HG03432 (cell line): ENCODE measurements at regions not wholly inside any gene's neighbourhood (a gene's known extent, or its start where the extent isn't known, plus 50 kb on each side); places are given as distances from the start of the nearest gene placed in this dataset.

Source experiments
- ATAC-seq: cut with Tn5 transposase; IDR thresholded peaks from one replicate; pipeline ENCODE4 v1.9.1; 2021; ENCODE audit warnings: mild to moderate bottlenecking, moderate library complexity; ENCODE audit not compliant: unreplicated experiment

DNA sequence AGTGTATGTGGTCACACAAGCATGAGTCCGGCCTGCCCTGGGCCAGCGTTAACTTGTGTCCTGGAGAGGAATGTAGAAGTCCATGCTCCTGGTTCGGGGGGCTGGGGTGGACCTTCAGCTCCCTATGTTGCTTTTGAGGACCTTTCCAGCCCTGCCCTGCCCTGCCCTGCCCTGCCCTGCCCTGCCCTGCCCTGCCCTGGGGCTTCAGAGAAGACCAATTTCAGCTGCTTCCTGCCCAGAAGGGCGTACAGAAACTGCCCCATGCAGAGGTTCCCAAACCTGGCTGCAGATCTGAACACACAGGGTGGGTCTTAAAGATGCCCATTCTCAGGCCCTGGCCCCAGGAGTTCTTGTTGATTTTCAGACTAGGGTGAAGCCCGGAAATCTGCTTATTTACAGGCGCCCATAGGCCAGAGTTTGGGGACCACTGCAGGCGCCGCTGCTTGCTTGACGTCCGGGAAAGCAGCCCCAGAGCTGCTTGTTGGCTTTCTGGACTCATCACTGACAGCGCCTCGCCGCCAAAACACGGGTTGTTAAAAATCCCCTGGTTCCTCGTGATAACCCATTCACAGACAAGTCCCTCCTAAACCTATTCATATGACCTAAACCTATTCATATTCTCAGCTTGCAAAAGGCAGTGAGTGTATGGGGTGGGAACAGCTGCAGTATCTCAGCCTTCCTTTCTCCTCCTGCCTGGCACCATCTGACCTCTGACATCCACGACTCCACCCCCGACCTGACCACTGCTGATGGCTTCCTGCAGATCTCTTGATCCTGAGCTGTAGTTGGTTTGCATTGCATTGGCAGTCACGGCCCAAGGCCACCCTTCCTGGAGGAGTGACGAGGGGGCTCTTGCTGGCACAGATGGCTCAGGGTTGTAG is 198.3 kb downstream of the GLI2 start:
- no peak for ATAC-seq

DNA sequence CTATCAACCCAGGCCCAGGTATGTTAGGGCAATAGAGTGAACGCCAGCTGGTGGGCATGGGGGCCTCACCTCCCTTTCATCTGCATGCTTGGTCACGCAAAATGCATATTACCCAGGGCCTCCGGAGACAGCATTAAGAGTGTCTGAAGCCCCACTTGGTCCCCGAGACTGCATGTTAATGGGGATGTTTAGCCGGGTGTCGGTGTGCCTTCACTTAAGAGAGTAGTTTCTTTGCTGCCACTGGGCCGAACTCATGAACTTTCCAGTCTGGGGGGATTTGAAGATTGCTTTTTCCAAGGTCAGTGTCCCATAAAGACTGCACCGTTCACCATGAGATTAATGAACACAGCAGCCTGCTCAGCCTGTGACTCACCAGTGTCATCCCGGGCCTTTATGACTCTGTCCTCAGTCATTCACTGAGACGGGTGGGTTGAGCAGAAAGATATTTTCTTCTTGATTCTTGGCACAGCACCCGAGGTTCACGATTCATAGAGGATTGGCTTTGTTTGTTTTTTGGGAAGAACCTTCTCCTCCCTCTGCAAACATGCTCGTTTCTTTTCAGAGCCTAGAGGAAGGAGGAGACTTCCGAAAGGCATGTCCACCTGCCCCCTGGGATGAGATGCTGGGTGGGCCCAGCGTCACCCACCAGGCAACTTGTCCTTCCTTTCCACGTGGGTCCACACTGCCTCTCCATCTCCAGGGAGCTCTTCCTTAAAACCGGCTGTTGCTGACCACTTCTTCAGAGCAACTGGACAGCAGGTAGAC is 199.1 kb downstream of the GLI2 start:
- ATAC-seq = no peak

DNA sequence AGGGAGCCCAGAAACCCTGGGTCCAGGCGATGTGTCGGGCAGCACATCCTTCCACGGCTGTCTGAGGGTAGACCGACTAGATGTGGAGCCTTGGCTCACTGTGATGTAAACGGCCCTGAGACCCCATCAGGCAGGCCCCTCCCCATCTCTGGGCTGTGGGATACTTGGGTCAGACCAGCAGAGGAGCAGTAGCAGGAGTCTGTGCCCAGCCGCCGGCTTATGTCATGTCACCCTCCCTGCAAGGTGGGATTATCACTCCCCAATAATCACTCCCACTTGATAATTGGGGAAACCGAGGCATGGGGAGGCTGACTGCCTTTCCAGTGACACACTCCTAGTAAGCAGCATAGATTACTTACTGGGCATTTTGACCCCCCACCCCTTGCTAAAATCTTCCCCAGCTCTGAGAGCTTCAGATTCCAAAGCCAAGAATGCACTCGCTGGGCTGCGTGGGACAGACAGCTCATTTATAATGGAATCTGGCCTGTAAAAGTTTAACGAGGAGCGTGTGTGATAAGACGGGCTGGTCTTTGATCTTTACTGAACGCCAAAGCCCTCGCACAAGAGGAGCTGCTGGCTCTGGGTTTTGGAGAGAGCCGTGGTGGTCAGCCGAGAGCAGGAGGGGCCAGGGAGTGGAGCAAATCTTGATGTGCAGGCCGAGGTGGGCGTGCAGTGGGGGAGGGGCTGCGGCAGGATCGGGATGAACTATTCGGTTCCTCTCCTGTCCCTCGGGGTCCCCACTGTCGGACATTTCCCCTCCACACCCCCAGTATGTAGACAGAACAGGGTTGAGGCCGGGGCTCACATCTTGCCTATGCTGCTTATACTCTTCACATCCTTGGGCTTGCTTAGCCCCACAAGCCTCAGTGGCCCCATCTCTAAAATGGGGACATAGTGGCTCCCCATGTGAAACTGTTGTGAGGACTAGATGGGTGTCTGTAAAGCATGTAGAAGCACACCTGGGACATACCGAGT is 200.0 kb downstream of the GLI2 start:
- ATAC-seq = no peak

DNA sequence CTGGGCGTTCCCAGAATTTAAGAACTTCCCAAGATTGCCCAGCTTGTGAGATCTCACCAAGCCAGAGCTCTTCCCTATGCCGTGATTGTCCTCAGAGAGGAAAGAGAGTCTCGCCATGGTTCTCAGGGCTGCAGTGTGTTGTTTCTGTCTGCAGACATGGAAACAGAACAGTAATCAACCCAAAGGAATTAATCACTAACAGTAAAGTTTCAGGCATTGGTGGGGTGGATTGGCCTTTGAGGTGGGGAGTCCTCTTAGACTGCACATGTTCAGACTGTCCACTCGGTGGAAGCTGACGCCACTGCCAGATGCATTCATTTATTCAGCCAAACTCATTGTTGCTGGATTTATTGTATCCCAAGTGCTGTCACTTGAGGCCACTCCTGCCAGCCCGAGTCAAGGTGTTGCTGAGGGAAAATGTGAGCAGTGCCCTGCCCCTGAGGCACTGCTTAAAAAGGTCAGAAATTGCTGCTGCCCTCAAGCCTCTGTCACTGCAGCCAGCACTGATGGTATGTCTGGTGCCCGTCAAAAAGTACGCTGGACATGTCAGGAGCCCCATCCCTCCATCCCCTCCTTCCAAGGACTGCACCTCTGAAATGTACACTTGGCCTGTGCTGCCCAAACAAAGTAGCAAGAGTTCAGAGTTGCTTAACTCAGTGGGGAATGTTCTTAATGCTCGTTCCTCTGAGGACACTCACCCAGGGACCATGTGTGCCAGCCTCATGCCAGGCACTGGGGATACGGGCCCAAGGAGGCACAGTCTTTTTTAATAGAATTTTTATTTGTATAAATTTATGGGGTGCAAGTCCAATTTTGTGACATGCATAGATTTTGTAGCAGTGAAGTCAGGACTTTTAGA is 201.0 kb downstream of the GLI2 start:
- ATAC-seq = no peak

DNA sequence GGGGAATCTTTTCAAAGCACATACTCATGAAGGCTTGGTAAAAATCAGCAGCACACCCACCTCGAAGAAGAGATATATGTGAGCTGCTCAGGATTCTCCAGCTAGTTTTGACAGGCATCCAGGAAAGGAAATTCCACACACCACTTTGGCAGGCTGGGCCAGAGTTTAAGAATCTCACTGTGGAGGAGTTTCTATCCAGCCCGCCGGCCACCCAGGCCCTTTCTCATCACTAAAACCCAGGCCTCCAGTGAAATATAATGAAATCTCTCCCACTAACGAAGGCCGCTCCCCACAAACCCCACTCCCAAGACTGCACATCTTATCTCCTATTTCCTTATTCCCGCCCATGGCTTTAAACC is 202.0 kb downstream of the GLI2 start:
- ATAC-seq = no peak

DNA sequence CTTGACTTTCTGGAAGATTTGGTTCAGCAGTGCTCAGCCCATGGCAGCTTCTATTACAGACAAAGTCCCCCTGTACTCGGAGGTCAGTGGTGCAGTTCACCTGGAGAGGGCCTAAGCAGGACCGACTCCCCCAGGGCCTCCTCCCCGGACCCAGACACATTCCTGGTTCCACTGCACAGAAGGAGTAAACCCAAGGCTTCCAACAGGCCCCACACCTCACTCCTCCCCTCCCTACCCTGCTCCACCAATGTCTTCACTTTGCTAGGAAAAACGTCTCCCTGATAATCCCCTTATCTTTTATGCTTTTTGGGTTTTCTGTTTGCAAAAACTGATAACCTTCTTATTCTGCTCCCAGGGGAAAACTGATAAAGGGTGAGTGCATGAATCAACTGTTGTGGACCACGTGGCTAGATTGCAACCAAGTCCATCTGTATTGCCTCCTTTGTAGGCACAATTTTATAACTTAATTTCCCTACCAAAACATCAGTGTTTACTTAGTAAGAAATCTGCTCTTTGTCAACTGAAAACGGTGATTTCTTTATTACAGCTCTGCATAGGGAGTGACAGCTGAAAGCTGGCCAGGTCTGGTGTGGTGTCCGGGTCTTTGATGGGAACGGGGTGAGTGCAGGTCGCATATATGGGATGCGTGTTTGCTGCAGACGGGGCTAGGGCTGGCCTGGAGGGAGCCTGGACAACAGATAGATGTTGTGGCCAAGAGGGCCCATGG is 202.5 kb downstream of the GLI2 start:
- no peak for ATAC-seq

DNA sequence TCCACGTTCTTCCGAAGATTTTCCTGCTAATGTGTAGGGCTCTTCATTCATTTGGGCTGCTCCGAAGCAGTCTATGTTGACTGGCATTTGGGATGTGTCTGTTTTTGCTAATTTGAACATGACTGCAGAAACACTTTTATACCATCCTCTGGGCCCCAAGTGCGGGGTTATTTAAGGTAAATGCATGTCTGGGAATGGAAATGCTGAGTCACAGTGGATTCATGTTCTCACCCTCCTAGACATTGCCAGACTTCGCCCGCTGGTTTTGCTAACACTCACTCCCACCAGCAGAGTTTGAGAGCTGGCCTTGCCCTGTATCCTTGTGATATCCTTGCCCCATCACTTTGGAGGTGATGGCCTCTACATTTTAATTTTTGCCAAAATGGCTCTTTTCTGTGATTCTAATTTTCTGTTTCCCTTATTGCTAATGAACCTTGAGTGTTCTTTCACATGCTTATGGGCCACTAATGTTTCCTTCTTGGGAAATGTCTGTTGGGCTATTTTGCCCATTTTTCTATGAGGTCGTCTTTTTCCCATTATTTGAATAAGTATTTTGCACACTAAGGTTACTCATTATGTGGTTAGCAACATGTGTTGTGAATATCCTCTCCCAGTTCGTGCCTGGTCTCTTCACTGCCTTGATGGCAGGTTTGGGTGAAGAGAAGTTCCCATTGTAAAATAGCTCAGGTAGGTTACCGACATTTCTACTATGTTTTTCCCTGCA is 204.1 kb downstream of the GLI2 start:
- no peak for ATAC-seq

DNA sequence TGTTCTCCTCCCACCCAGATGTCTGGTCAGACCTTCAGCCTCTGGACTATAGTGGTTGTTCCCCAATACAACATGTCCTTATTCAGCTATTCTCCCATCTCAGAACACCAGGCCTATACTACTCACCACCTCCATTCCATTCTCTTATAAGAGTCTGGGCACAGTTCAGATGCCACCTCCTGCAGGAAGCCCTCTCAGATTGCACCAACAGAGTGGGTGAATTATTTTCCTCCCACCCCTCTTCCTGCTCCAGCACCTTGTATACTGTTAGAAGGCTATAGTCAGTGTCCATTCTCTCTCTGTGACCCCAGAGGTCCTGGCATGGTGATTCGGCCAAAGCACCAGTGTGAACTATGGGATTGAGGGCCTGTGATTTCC is 204.6 kb downstream of the GLI2 start:
- no peak for ATAC-seq

DNA sequence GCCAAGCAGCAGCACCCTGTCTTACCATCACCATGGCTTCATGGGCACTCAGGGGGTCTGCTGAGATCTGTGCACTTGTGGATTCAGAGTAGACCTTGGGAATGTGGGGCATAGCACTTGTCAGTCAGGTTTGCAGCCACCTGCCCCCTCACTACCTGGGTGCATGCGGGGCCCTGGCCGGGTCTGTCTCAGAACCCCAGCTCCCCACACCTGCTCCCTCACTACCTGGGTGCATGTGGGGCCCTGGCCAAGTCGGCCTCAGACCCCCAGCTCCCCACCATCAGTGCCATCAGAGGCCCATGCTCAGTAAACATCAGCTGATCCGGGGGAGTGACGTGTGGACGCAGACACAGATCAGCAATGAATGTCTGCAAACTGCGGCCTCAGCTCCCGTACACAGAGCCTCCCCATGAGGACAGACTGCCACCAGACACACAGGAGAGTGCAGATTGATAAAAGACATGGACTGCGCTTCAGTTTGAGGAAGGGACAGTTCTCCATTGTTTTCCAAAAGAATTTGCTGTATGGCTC is 205.1 kb downstream of the GLI2 start:
- no peak for ATAC-seq

DNA sequence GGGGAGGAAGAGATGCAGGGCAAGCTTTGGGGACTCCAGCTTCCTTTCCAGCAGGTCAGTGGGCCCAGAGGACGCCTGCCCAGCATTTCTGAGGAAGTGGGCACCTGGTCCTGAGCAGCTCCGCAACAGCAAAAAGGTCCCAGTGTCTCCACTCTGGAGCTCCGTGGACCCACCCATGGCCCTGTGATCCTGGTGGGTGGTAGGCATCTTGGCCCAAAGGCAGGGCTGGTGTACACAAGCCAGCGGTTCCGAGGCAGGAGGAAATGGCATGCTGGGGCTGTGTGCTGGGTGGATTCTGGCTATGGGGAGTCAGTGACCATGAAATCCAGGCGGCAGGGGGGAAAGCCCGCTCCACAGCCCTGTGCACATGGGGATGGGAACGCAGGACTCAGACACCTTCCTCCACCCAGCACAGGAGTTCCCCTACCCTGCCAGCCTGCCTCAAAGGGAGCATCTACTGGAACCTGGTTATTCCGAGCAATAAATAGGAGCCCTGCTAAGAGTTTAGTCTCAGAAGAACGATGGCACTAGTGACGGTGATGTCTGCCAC is 206.0 kb downstream of the GLI2 start:
- ATAC-seq = no peak

DNA sequence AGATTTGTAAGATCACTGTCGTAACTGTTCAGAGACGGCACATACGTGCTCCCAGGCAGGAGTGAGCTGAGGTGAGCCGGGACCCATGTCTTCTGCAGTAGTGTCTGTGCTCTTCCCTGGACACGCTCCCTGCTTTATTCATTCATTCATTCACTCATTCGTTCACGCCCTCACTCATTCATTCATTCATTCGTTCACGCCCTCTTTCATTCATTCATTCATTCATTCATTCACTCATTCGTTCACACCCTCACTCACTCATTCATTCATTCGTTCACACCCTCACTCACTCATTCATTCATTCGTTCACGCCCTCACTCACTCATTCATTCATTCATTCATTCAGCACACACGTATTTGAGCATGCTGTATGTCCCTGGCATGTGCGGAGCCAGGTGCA is 207.0 kb downstream of the GLI2 start:
- no peak for ATAC-seq

DNA sequence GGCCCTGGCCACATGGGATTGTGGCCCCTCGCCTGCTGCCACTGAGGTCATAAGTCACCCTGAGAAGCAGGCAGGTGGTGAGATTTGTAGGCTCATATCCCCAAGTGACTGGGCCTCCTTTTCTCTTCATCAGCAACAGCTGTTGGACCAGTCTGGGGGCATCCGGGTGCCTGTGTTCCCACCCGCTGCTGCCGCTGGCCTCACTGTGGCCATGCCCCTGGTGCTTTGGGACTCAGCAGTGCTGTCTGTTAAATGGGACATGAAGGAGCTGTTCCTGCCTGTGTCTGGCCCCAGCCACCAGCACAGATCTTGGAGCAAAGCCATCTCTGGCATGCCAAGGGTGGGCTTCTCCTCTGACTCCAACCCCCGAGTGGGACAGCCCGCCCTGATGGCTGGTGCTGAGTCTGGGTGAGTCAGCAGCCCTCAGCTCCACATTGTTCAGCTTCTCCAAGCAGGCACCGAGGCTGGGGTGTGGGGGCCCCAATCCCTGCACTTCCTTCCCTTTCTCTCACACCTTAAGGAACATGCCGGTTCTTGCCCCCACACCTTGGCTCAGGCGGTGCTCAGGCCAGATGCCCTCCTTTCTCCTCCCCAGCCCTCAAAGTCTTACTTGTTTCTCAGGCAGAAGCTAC is 207.9 kb downstream of the GLI2 start:
- no peak for ATAC-seq

DNA sequence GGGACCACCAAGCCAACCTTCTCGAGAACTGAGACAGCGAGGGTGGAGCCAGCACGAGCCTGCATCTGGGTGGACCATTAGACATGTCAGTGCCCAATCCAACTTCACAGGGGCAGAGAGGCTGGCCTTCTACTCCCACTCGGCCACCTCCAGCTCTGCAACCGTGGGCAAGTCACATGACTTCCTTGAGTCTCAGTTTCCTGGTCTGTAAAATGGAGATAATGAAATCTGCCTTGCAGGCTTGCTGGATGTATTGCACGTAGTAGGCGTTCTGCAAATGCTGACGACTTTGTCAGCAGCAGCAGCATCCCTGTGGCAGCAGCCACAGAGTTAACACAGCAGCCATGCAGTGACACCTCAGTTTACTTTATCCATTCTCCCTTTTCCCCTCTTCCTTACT is 208.9 kb downstream of the GLI2 start:
- no peak for ATAC-seq

DNA sequence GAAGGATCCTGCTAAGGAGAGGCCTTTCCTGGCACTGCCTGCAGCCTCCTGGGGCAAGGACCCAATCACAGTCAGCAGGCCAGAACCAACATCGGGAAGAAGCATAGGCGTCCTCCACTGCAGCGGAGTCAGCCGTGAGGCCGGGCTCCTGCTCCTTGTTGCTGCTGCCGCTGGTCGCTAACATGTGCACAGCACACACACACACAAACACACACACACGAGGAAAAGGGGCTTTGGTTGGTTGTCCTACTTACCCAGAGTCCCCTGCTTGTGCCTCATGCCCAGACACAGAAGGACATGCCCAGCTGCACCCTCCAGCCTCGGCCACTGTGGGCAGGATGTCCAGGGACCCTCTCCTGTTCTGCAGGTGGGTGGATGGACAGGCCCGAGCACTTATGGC is 209.4 kb downstream of the GLI2 start:
- ATAC-seq = no peak

DNA sequence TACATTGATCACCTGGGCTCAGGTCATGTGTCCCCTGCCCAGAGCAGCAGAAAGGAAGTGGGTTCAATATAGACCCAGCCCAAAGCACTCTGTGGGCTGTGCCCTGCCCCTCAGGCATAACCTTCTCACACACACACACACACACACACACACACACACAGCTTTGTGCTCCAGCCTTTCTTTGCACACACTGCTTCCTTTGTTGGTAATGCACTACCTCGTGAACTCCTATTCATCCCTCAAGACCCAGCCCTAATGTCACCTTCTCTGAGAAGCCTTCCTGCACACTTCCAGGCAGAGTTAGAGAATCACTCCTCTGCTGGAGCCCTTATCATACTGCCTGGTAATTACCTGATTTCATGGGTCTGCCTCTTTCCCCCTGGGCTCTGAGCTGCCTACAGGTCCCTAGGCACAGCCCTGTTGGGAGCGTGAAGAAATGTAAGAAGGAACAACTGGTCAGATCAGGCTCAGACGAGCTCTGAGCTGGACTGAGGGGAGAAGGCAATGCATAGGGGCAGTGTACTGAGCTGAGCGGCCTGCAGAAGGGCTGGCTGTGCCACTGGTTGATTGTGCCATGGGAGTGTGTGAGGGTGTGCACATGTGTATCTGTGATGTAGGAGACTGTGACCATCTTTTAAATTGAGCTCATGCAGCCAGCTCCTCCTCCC is 210.3 kb downstream of the GLI2 start:
- ATAC-seq = no peak

DNA sequence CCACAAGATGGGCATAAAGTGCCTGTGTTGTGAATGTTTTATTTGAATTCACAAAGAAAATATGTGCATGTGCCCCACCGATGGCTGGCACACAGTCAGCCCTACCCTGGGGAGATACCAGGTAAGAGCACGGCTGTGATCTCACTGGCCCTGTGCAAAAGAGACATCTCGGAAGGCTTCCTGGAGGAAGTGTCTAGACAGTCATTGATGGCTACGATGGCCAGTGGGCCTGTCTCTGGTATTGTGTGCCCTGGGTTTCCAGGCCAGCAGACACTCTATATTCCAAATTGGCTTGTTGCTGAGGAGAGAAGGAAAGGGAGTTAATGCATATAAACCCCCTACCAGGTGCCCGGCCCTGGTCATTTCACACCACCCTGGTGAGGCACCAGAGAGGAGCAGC is 211.7 kb downstream of the GLI2 start:
- no peak for ATAC-seq

DNA sequence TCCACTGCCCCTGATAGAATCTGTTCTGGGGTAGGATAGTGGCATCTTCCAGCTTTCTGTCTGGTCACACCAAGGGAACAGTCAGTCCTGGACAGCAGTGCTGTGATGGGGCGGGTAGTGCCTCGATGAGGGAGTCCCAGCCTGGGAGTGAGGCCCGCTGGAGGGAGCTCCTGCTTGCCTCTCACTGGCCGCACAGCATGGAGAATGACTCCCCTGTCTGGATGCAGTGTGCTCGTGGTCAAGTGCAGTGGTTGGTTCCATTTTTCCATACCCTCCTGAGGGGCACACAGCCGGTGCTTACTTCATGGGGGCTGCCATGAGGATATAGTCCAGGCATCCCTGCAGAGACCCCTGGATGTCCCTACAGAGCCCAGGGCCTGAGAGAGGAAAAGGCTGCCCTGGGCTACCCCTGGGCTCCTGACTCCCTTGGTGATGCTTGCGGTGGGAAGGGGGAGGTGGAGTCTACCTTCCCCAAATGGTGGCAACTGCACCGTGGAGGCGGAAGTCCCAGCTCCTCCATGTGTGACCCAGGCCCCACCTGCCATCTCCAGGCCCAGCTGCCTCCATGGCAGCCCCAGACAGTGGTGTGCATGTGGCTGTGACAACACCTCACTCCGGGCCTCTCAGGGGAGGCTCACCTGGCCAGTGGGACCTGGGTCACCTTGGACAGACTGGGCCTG is 212.5 kb downstream of the GLI2 start:
- no peak for ATAC-seq
